GM23338 (cell line): ENCODE measurements at regions not wholly inside any gene's neighbourhood (a gene's known extent, or its start where the extent isn't known, plus 50 kb on each side); places are given as distances from the start of the nearest gene placed in this dataset.

Source experiments
- ATAC-seq: fragments of 200-7000 bp; cut with Tn5 transposase; 3 replicates; pipeline ENCODE4 v1.9.1; 2020
- DNase-seq: peaks from one replicate; pipeline ENCODE4 v3.0.0-alpha.2; 2015; ENCODE audit warnings: low spot score
- H2AFZ ChIP-seq: fragments of 200-600 bp; sonication (generic); 2 replicates; pipeline ENCODE4 v1.8.0; 2016; ENCODE audit warnings: antibody characterized with exemption, mild to moderate bottlenecking, moderate library complexity
- H3F3A ChIP-seq: fragments of 200-600 bp; sonication (generic); replicated peaks from 2 replicates; pipeline ENCODE4 v1.8.0; 2017; ENCODE audit warnings: antibody characterized with exemption, mixed run types, low read depth
- H3K27ac ChIP-seq: fragments of 200-600 bp; sonication (generic); 2 replicates; pipeline ENCODE4 v1.6.1; 2016; ENCODE audit warnings: low read depth
- H3K27me3 ChIP-seq: fragments of 200-600 bp; sonication (generic); 2 replicates; pipeline ENCODE4 v1.8.0; 2016; ENCODE audit warnings: mild to moderate bottlenecking, mixed run types, moderate library complexity; ENCODE audit not compliant: insufficient read depth
- H3K36me3 ChIP-seq: fragments of 200-600 bp; sonication (generic); 2 replicates; pipeline ENCODE4 v1.8.0; 2016; ENCODE audit warnings: mild to moderate bottlenecking; ENCODE audit not compliant: insufficient read depth
- H3K4me1 ChIP-seq: fragments of 200-600 bp; sonication (generic); 2 replicates; pipeline ENCODE4 v1.8.0; 2016; ENCODE audit warnings: mild to moderate bottlenecking, moderate library complexity; ENCODE audit not compliant: insufficient read depth
- H3K4me2 ChIP-seq: fragments of 200-600 bp; sonication (generic); 2 replicates; pipeline ENCODE4 v1.7.1; 2017; ENCODE audit warnings: mixed run types
- H3K4me3 ChIP-seq: fragments of 200-600 bp; sonication (generic); 2 replicates; pipeline ENCODE4 v1.6.1; 2016; ENCODE audit warnings: mixed run types
- H3K79me2 ChIP-seq: fragments of 200-600 bp; sonication (generic); replicated peaks from 2 replicates; pipeline ENCODE4 v1.8.0; 2017; ENCODE audit warnings: mild to moderate bottlenecking; ENCODE audit not compliant: insufficient read depth
- H3K9me2 ChIP-seq: fragments of 200-600 bp; sonication (generic); 2 replicates; pipeline ENCODE4 v1.8.0; 2017; ENCODE audit not compliant: insufficient read depth
- H4K20me1 ChIP-seq: fragments of 200-600 bp; sonication (generic); replicated peaks from 2 replicates; pipeline ENCODE4 v1.8.0; 2017; ENCODE audit warnings: mild to moderate bottlenecking; ENCODE audit not compliant: insufficient read depth
- H3K27ac Mint-ChIP-seq: 2 replicates; pipeline ENCODE4 v1.8.0; 2020; ENCODE audit warnings: inconsistent platforms, mild to moderate bottlenecking, moderate library complexity, mixed read lengths
- H3K27me3 Mint-ChIP-seq: 3 replicates; pipeline ENCODE4 v1.8.0; 2022; ENCODE audit warnings: low read depth, mild to moderate bottlenecking, moderate library complexity, mixed read lengths, inconsistent platforms; ENCODE audit not compliant: insufficient read depth, poor library complexity
- H3K36me3 Mint-ChIP-seq: 3 replicates; pipeline ENCODE4 v1.8.0; 2021; ENCODE audit warnings: low read depth, mild to moderate bottlenecking, inconsistent platforms, moderate library complexity, mixed read lengths
- H3K4me1 Mint-ChIP-seq: 3 replicates; pipeline ENCODE4 v1.8.0; 2020; ENCODE audit warnings: mild to moderate bottlenecking, inconsistent platforms, mixed read lengths
- H3K4me3 Mint-ChIP-seq: 3 replicates; pipeline ENCODE4 v1.8.0; 2021; ENCODE audit warnings: moderate library complexity, mild to moderate bottlenecking, inconsistent platforms, mixed read lengths
- H3K9me3 Mint-ChIP-seq: 3 replicates; pipeline ENCODE4 v1.8.0; 2020; ENCODE audit warnings: moderate library complexity, mild to moderate bottlenecking, inconsistent platforms, mixed read lengths
- CREB1 ChIP-seq: fragments of 250-450 bp; sonication (Bioruptor Pico); IDR thresholded peaks from 2 replicates; pipeline ENCODE4 v1.5.0; 2020; ENCODE audit warnings: low read depth, mild to moderate bottlenecking, moderate library complexity
- CTCF ChIP-seq, 2 experiments: fragments of 200-600 bp in 1 of 2; sonication (generic) in 1 of 2; conservative IDR thresholded peaks; 2 replicates each; pipeline versions ENCODE4 v1.5.1 to v1.6.1; 2016 to 2017; ENCODE audit warnings: antibody characterized with exemption in 2 of 2, low read depth in 2 of 2, mild to moderate bottlenecking in 2 of 2, moderate library complexity in 1 of 2
- ETS1 ChIP-seq: IDR thresholded peaks from 2 replicates; pipeline ENCODE4 v1.6.1; 2016; ENCODE audit warnings: antibody characterized with exemption
- EZH2 ChIP-seq: fragments of 200-600 bp; sonication (generic); IDR thresholded peaks from one replicate; pipeline ENCODE4 v1.8.0; 2017; ENCODE audit warnings: antibody characterized with exemption, mild to moderate bottlenecking, low read depth; ENCODE audit not compliant: unreplicated experiment
- EZH2phosphoT487 ChIP-seq: fragments of 200-600 bp; sonication (generic); IDR thresholded peaks from one replicate; pipeline ENCODE4 v1.8.1; 2018; ENCODE audit warnings: antibody characterized with exemption; ENCODE audit not compliant: unreplicated experiment
- JUNB ChIP-seq: IDR thresholded peaks from one replicate; pipeline ENCODE4 v1.6.1; 2016; ENCODE audit warnings: antibody characterized with exemption; ENCODE audit not compliant: unreplicated experiment
- NANOG ChIP-seq: IDR thresholded peaks from 2 replicates; pipeline ENCODE4 v1.6.1; 2016; ENCODE audit warnings: antibody characterized with exemption, borderline replicate concordance
- POLR2AphosphoS5 ChIP-seq: IDR thresholded peaks from 2 replicates; pipeline ENCODE4 v1.6.1; 2016; ENCODE audit warnings: antibody characterized with exemption, low read depth
- REST ChIP-seq: IDR thresholded peaks from one replicate; pipeline ENCODE4 v1.6.1; 2018; ENCODE audit warnings: antibody characterized with exemption; ENCODE audit not compliant: unreplicated experiment
- STAT1 ChIP-seq: IDR thresholded peaks from one replicate; pipeline ENCODE4 v1.6.1; 2016; ENCODE audit warnings: antibody characterized with exemption; ENCODE audit not compliant: unreplicated experiment
- ZNF114 ChIP-seq: fragments of 250-450 bp; sonication (Bioruptor Pico); IDR thresholded peaks from 2 replicates; pipeline ENCODE4 v1.5.0; 2020; ENCODE audit warnings: mild to moderate bottlenecking, moderate library complexity
- ZNF331 ChIP-seq: fragments of 250-450 bp; sonication (Bioruptor Pico); IDR thresholded peaks from 2 replicates; pipeline ENCODE4 v1.5.0; 2020; ENCODE audit warnings: low read depth, mild to moderate bottlenecking, moderate library complexity
- ZNF462 ChIP-seq: fragments of 250-450 bp; sonication (Bioruptor Pico); IDR thresholded peaks from 2 replicates; pipeline ENCODE4 v1.5.0; 2020; ENCODE audit warnings: mild to moderate bottlenecking, moderate library complexity

- TF ChIP-seq ETS1 (no peak), ZNF114 (CRISPR knock-in tag) (no peak), STAT1 (no peak), EZH2 (no peak), ZNF331 (CRISPR knock-in tag) (no peak), CTCF (conservative IDR thresholded peaks at IDR 0.05; ENCODE audit: low read depth in 2 of 2) (no peak), JUNB (no peak), REST (no peak), CREB1 (CRISPR knock-in tag) (no peak), EZH2phosphoT487 (no peak), POLR2AphosphoS5 (no peak), NANOG (no peak), ZNF462 (CRISPR knock-in tag) (no peak)
- Mint-ChIP-seq H3K27ac (no peak overlapping the region), H3K36me3 (no peaks in the 10 kb centered on the region), H3K4me1 (peaks cover 10% of the 10 kb centered on the region), H3K4me3 (no peak overlapping the region), H3K27me3 (peaks cover 2% of the 10 kb centered on the region), H3K9me3 (peaks cover 4% of the 10 kb centered on the region)
- ATAC-seq (no peak), DNase-seq (no peak)
- no peak overlapping the region for H3K4me2 ChIP-seq
- H3K4me1 ChIP-seq: no peaks in the 10 kb centered on the region
- H3K27ac ChIP-seq: no peak overlapping the region
- H3K4me3 ChIP-seq: no peak overlapping the region
- no peaks in the 10 kb centered on the region for H3K27me3 ChIP-seq
- H3K9me2 ChIP-seq: no peaks in the 10 kb centered on the region
- H4K20me1 ChIP-seq: no peaks in the 10 kb centered on the region
- H2AFZ ChIP-seq: no peak overlapping the region
- H3K79me2 ChIP-seq: no peaks in the 10 kb centered on the region
- H3K36me3 ChIP-seq: no peaks in the 10 kb centered on the region
- H3F3A ChIP-seq: no peaks in the 10 kb centered on the region
Observed at GRCh38 chr2:240198226-240198625, 57.8 kb upstream of the OTOS start.
